HEK293T (cell line): ENCODE measurements at regions not wholly inside any gene's neighbourhood (a gene's known extent, or its start where the extent isn't known, plus 50 kb on each side); places are given as distances from the start of the nearest gene placed in this dataset.

Experiments
- CTCF ChIA-PET: fragments of 350-600 bp; formaldehyde crosslinking; extraction: SDS; loops from one replicate; lab custom pipeline; 2021; ENCODE audit warnings: antibody characterized with exemption, inconsistent platforms; lab: Yijun Ruan, JAX
- POLR2A ChIA-PET: fragments of 350-600 bp; formaldehyde crosslinking; extraction: SDS; loops from one replicate; lab custom pipeline; 2020; ENCODE audit warnings: antibody characterized with exemption, inconsistent platforms; lab: Yijun Ruan, JAX
- DNase-seq: peaks from one replicate; pipeline ENCODE4 v3.0.0; 2012; ENCODE audit warnings: mixed read lengths; ENCODE audit errors: extremely low spot score
- ARNT ChIP-seq: fragments of 450-650 bp; IDR thresholded peaks from 2 replicates; pipeline ENCODE4 v1.6.1; 2017; ENCODE audit warnings: mild to moderate bottlenecking
- BHLHE40 ChIP-seq: fragments of 450-650 bp; IDR thresholded peaks from 2 replicates; pipeline ENCODE4 v1.6.1; 2016; ENCODE audit warnings: mild to moderate bottlenecking, moderate library complexity, borderline replicate concordance
- CTBP1 ChIP-seq: fragments of 450-650 bp; IDR thresholded peaks from 2 replicates; pipeline ENCODE4 v1.6.1; 2016; ENCODE audit warnings: borderline replicate concordance
- ELF4 ChIP-seq: fragments of 450-650 bp; IDR thresholded peaks from 2 replicates; pipeline ENCODE4 v1.6.1; 2017; ENCODE audit warnings: antibody characterized with exemption
- FOXA1 ChIP-seq: fragments of 450-650 bp; IDR thresholded peaks from 2 replicates; pipeline ENCODE4 v1.6.1; 2016; ENCODE audit warnings: mild to moderate bottlenecking
- FOXK2 ChIP-seq: fragments of 450-650 bp; IDR thresholded peaks from 2 replicates; pipeline ENCODE4 v1.6.1; 2016; ENCODE audit warnings: mild to moderate bottlenecking
- FOXM1 ChIP-seq: fragments of 450-650 bp; IDR thresholded peaks from 2 replicates; pipeline ENCODE4 v1.6.1; 2017; ENCODE audit warnings: mild to moderate bottlenecking, borderline replicate concordance
- HDGF ChIP-seq: fragments of 450-650 bp; IDR thresholded peaks from 2 replicates; pipeline ENCODE4 v1.6.1; 2017; ENCODE audit warnings: antibody characterized with exemption, borderline replicate concordance
- L3MBTL2 ChIP-seq: fragments of 450-650 bp; conservative IDR thresholded peaks from 2 replicates; pipeline ENCODE4 v1.6.1; 2016; ENCODE audit warnings: mild to moderate bottlenecking
- LEF1 ChIP-seq: fragments of 450-650 bp; IDR thresholded peaks from 2 replicates; pipeline ENCODE4 v1.6.1; 2017; ENCODE audit warnings: mild to moderate bottlenecking, borderline replicate concordance
- NFRKB ChIP-seq: fragments of 450-650 bp; IDR thresholded peaks from 2 replicates; pipeline ENCODE4 v1.6.1; 2016; ENCODE audit warnings: mild to moderate bottlenecking, moderate library complexity
- SP1 ChIP-seq: fragments of 450-650 bp; IDR thresholded peaks from 2 replicates; pipeline ENCODE4 v1.6.1; 2017
- SUZ12 ChIP-seq: fragments of 450-650 bp; IDR thresholded peaks from 2 replicates; pipeline ENCODE4 v1.6.1; 2016; ENCODE audit warnings: mild to moderate bottlenecking
- TARDBP ChIP-seq: fragments of 450-650 bp; IDR thresholded peaks from 2 replicates; pipeline ENCODE4 v1.6.1; 2016
- ZNF384 ChIP-seq: fragments of 450-650 bp; IDR thresholded peaks from 2 replicates; pipeline ENCODE4 v1.6.1; 2016
- TF ChIP-seq, protein P1 (sequence below): fragments of 450-650 bp; IDR thresholded peaks from 2 replicates; pipeline ENCODE4 v1.6.1; 2016

DNA sequence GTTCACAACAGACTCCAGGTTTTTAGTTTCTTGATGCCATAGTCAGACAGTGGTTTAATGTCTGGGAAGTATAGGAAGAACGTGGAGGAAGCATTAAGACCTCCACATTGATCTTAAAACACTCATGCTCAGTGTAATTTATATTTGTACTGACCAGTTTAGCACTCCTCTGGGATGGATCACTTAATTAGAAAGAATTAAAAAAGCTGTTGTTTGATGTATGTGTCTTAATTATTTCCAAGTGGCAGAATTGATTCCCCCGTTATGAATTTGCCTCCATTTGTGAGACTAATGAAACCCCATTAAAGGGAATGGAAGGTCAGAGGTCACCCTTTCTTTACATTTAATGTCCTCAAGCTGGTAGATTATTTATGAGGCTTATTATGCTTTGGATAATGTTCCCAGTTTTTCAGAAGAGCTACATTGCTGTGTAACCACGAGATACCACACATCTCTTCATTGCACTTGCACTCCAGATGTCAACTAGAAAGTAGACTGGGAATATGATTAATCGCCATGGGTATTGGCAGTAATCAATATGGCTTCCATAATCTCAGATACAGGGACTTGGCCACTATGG is 270.0 kb upstream of the JAG1 start:
- CTCF ChIA-PET: no interaction called here

DNA sequence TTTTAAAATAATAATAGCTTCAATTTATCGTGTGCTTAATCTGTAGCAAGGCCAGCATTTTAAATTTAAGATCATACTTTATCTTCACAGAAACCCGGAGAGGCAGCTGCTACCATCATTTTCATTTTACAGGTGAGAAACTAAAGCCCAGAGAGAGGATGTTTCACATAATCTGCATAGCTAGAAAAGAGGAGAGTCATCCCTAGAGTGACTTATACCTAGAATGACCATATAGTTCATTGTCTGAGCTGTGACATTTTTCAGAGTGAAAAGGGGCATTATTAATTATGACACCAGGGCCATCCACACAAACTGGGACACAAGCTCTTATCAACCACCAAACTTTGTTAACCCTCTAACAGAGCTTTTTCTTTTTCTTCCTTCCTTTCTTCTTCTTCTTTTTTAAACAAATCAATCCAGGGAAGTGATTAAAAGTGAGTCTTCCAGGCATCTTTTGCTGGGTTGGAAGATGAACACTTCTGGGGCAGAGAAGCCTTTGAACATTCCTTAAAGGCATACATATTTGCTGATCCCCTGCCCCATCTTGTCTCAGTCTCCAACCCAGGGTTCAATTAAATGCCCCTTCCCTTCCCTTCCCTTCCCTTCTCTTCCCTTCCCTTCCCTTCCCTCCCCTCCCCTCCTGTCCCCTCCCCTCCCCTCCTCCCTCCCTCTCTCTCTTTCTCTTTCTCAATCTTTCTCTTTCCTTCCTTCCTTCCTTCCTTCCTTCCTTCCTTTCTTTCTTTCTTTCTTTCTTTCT is 272.5 kb upstream of the JAG1 start:
- POLR2A ChIA-PET: no interaction called here
- CTCF ChIA-PET: no interaction called here
- DNase-seq: no peak
- TF ChIP-seq FOXA1 (no peak), TARDBP (no peak), SUZ12 (no peak), HDGF (no peak), L3MBTL2 (no peak), FOXM1 (no peak), FOXK2 (no peak), SP1 (no peak), ZNF384 (no peak), ELF4 (no peak), ARNT (no peak), NFRKB (no peak), LEF1 (no peak), CTBP1 (no peak), BHLHE40 (no peak)
- TF ChIP-seq, protein P1, sequence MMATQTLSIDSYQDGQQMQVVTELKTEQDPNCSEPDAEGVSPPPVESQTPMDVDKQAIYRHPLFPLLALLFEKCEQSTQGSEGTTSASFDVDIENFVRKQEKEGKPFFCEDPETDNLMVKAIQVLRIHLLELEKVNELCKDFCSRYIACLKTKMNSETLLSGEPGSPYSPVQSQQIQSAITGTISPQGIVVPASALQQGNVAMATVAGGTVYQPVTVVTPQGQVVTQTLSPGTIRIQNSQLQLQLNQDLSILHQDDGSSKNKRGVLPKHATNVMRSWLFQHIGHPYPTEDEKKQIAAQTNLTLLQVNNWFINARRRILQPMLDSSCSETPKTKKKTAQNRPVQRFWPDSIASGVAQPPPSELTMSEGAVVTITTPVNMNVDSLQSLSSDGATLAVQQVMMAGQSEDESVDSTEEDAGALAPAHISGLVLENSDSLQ: no peak

More for the DNA sequence above, 270.0 kb upstream of the JAG1 start:
- TF ChIP-seq L3MBTL2: no peak
- TF ChIP-seq ELF4: no peak
- no peak for TF ChIP-seq TARDBP
- no peak for DNase-seq
- POLR2A ChIA-PET: no interaction called here

DNA sequence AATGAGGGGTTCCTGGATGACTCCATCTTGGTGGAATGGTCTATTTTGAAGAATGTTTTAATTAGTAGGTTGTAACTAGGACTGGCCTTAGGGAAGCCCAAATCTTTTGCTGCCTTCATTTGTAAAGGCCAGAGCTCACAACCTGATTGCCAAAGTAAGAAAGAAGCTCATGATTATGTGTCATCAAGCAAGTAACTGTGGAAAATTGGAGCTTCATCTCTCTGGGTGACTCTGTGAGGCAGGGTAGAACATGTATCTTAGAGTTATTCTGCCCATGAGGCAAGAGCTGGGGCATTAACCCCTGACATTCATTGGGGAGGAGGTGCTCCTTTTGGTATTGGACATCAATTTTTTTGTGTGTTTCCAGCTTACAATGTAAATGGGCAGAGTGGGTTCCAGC is 273.9 kb upstream of the JAG1 start:
- CTCF ChIA-PET: no interaction called here
- POLR2A ChIA-PET: no interaction called here
- TF ChIP-seq ZNF384: no peak
- TF ChIP-seq FOXM1: no peak
- TF ChIP-seq FOXA1: no peak
- TF ChIP-seq, protein P1: no peak
- TF ChIP-seq NFRKB: no peak
- no peak for TF ChIP-seq SUZ12
- no peak for TF ChIP-seq ELF4
- no peak for TF ChIP-seq ARNT
- TF ChIP-seq SP1: no peak
- no peak for TF ChIP-seq L3MBTL2
- no peak for TF ChIP-seq LEF1
- no peak for TF ChIP-seq TARDBP
- TF ChIP-seq BHLHE40: no peak
- DNase-seq: no peak

DNA sequence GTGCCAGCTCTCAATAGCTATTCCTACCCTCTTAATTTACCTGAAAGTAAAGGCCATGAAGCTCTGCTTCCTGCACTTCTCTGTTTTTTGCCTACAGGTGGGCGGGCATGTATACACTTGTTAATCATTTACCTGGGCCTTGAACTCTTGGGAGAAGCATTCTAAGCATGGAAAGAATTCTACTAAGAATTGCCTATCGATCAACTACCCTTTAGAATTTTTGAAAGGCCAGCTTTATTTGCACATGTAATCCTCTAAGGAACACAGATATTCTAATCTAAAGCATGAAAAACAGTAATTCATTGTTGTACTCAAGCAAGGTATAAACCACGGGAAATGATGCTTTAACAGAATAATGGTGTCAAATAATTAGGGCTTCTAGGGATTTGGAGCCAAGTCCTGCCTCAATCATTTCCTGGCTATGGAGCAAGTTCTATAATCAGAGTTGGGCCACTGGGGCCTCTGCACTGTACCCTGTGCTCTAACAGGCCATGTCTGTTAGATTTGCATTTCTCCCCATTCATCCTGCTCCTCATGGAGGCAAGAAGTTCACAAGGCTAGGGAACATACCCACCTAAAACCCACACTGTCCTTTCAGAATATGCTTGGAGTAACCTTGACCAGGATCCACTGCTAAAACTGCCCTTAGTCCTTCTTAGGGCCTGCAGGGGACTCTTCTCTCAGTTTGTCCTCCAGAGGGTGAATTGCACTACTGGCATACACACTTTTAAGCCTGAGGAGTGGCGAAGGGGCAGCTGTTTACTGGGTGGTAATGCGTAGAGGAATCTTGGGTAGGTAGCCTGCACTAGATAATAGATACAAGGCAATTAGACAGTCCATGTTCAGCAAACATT is 276.4 kb upstream of the JAG1 start:
- no peak for DNase-seq
- ChIA-PET POLR2A (no interaction called here), CTCF (no interaction called here)
- TF ChIP-seq HDGF: no peak
- TF ChIP-seq LEF1: no peak
- no peak for TF ChIP-seq TARDBP
- no peak for TF ChIP-seq CTBP1
- no peak for TF ChIP-seq FOXA1
- TF ChIP-seq ARNT: no peak
- TF ChIP-seq NFRKB: no peak
- TF ChIP-seq ZNF384: no peak
- TF ChIP-seq, protein P1: no peak
- TF ChIP-seq BHLHE40: no peak
- TF ChIP-seq L3MBTL2: no peak
- TF ChIP-seq SUZ12: no peak
- no peak for TF ChIP-seq ELF4
- no peak for TF ChIP-seq SP1
- TF ChIP-seq FOXM1: no peak

DNA sequence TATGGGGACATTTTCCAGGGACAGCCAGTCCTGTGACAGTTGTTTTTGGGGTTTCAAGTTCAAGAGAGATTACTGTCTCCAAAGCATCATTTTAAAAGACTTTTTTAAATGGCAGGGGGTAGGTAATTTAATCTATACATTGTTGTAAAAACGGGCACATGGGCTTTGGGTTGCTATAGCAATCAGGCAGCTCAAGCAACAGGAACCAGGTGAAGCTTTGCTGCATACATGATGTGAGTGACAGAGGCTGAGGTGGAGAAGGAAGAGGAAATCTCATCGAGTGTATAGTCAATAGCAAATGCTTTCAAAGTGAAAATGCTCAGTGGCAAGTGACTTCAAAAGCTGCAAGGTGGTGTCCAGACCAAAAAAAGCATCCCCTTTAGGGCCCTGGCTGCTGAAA is 277.4 kb upstream of the JAG1 start:
- ChIA-PET POLR2A (no interaction called here), CTCF (no interaction called here)
- DNase-seq: no peak
- no peak for TF ChIP-seq FOXM1
- TF ChIP-seq CTBP1: no peak
- no peak for TF ChIP-seq HDGF
- TF ChIP-seq FOXA1: no peak
- TF ChIP-seq BHLHE40: no peak
- no peak for TF ChIP-seq SUZ12
- no peak for TF ChIP-seq ARNT
- no peak for TF ChIP-seq SP1
- no peak for TF ChIP-seq ELF4
- no peak for TF ChIP-seq FOXK2
- TF ChIP-seq, protein P1: no peak
- TF ChIP-seq NFRKB: no peak
- no peak for TF ChIP-seq ZNF384
- TF ChIP-seq L3MBTL2: no peak
- TF ChIP-seq TARDBP: no peak
